Parathyroid adenoma (tissue), 2 donors: ENCODE measurements at regions not wholly inside any gene's neighbourhood (a gene's known extent, or its start where the extent isn't known, plus 50 kb on each side); places are given as distances from the start of the nearest gene placed in this dataset.

Experiments used
- H2AFZ ChIP-seq: fragments of 300-600 bp; sonication (generic); one replicate; pipeline ENCODE4 v1.7.0; 2017; ENCODE audit warnings: antibody characterized with exemption, mild to moderate bottlenecking
- H3K27ac ChIP-seq: fragments of 300-600 bp; sonication (generic); one replicate; pipeline ENCODE4 v1.7.0; 2017
- H3K27me3 ChIP-seq: fragments of 300-600 bp; sonication (generic); one replicate; pipeline ENCODE4 v1.7.0; 2017; ENCODE audit warnings: low read length; ENCODE audit not compliant: control insufficient read depth, insufficient read depth
- H3K36me3 ChIP-seq: fragments of 300-600 bp; sonication (generic); one replicate; pipeline ENCODE4 v1.7.0; 2017; ENCODE audit warnings: low read length; ENCODE audit not compliant: control insufficient read depth, insufficient read depth
- H3K4me1 ChIP-seq: fragments of 300-600 bp; sonication (generic); one replicate; pipeline ENCODE4 v1.7.0; 2017; ENCODE audit warnings: control low read depth
- H3K4me2 ChIP-seq: fragments of 300-600 bp; sonication (generic); one replicate; pipeline ENCODE4 v1.7.0; 2017; ENCODE audit warnings: low read length
- H3K4me3 ChIP-seq: fragments of 300-600 bp; sonication (generic); one replicate; pipeline ENCODE4 v1.7.0; 2017; ENCODE audit warnings: low read depth, low read length
- H3K79me2 ChIP-seq: fragments of 300-600 bp; sonication (generic); one replicate; pipeline ENCODE4 v1.7.0; 2017; ENCODE audit warnings: control low read depth
- H3K9ac ChIP-seq: fragments of 300-600 bp; sonication (generic); one replicate; pipeline ENCODE4 v1.7.0; 2017; ENCODE audit warnings: mild to moderate bottlenecking
- H3K9me3 ChIP-seq: fragments of 300-600 bp; sonication (generic); one replicate; pipeline ENCODE4 v1.7.0; 2017; ENCODE audit warnings: low read length; ENCODE audit not compliant: control insufficient read depth
- CTCF ChIP-seq: fragments of 300-600 bp; sonication (generic); IDR thresholded peaks from one replicate; pipeline ENCODE4 v1.7.0; 2017; ENCODE audit warnings: antibody characterized with exemption, mild to moderate bottlenecking
- donor health status: primary hyperparathyroidism.

GRCh38 chr11:80958987-80959386, 1518.2 kb upstream of the TENM4 start:
- TF ChIP-seq CTCF = no peak
- no peak overlapping the region for H3K27ac ChIP-seq
- H3K9me3 ChIP-seq = no peaks in the 10 kb centered on the region
- H3K36me3 ChIP-seq = no peaks in the 10 kb centered on the region
- H3K9ac ChIP-seq = no peak overlapping the region
- no peak overlapping the region for H3K4me3 ChIP-seq
- H3K79me2 ChIP-seq = no peaks in the 10 kb centered on the region
- no peaks in the 10 kb centered on the region for H3K4me1 ChIP-seq
- no peaks in the 10 kb centered on the region for H3K27me3 ChIP-seq
- H3K4me2 ChIP-seq = no peak overlapping the region
- no peak overlapping the region for H2AFZ ChIP-seq

- no peaks in the 10 kb centered on the region for H3K9me3 ChIP-seq
- no peak for TF ChIP-seq CTCF
- no peak overlapping the region for H2AFZ ChIP-seq
- H3K27me3 ChIP-seq = no peaks in the 10 kb centered on the region
- H3K27ac ChIP-seq = no peak overlapping the region
- H3K9ac ChIP-seq = no peak overlapping the region
- H3K79me2 ChIP-seq = no peaks in the 10 kb centered on the region
- no peaks in the 10 kb centered on the region for H3K36me3 ChIP-seq
- no peak overlapping the region for H3K4me3 ChIP-seq
- no peaks in the 10 kb centered on the region for H3K4me1 ChIP-seq
- H3K4me2 ChIP-seq = no peak overlapping the region
These were observed 1517.5 kb upstream of the TENM4 start for GRCh38 chr11:80958361-80958760.

GRCh38 chr11:80955588-80955987, 1514.8 kb upstream of the TENM4 start:
- no peak for TF ChIP-seq CTCF
- no peaks in the 10 kb centered on the region for H3K79me2 ChIP-seq
- no peak overlapping the region for H3K4me2 ChIP-seq
- no peaks in the 10 kb centered on the region for H3K9me3 ChIP-seq
- no peak overlapping the region for H2AFZ ChIP-seq
- no peaks in the 10 kb centered on the region for H3K27me3 ChIP-seq
- no peaks in the 10 kb centered on the region for H3K36me3 ChIP-seq
- no peak overlapping the region for H3K27ac ChIP-seq
- no peaks in the 10 kb centered on the region for H3K4me1 ChIP-seq
- no peak overlapping the region for H3K9ac ChIP-seq
- no peak overlapping the region for H3K4me3 ChIP-seq

GRCh38 chr11:80948781-80949180, 1508.0 kb upstream of the TENM4 start:
- no peaks in the 10 kb centered on the region for H3K79me2 ChIP-seq
- H3K36me3 ChIP-seq = no peaks in the 10 kb centered on the region
- no peak for TF ChIP-seq CTCF
- H3K4me2 ChIP-seq = no peak overlapping the region
- H2AFZ ChIP-seq = no peak overlapping the region
- H3K9me3 ChIP-seq = no peaks in the 10 kb centered on the region
- no peaks in the 10 kb centered on the region for H3K4me1 ChIP-seq
- H3K9ac ChIP-seq = no peak overlapping the region
- no peak overlapping the region for H3K4me3 ChIP-seq
- no peak overlapping the region for H3K27ac ChIP-seq
- no peaks in the 10 kb centered on the region for H3K27me3 ChIP-seq

- no peak overlapping the region for H3K27ac ChIP-seq
- no peak for TF ChIP-seq CTCF
- no peaks in the 10 kb centered on the region for H3K9me3 ChIP-seq
- H3K79me2 ChIP-seq = no peaks in the 10 kb centered on the region
- no peaks in the 10 kb centered on the region for H3K27me3 ChIP-seq
- H3K4me1 ChIP-seq = no peaks in the 10 kb centered on the region
- H2AFZ ChIP-seq = no peak overlapping the region
- H3K9ac ChIP-seq = no peak overlapping the region
- H3K36me3 ChIP-seq = no peaks in the 10 kb centered on the region
- H3K4me2 ChIP-seq = no peak overlapping the region
- no peak overlapping the region for H3K4me3 ChIP-seq
These were observed 1503.9 kb upstream of the TENM4 start for GRCh38 chr11:80944758-80945157.
